Nephron progenitor cell (in vitro differentiated cells): ENCODE measurements at regions not wholly inside any gene's neighbourhood (a gene's known extent, or its start where the extent isn't known, plus 50 kb on each side); places are given as distances from the start of the nearest gene placed in this dataset.
"Not testable (repeated sequence)": the region's sequence is repeated elsewhere in the genome, so short reads cannot be mapped to it uniquely, and the experiment has no call there.

ENCODE experiments used
- DNase-seq: peaks from one replicate; pipeline ENCODE4 v3.0.0; 2021
- H3K27ac Mint-ChIP-seq: 2 replicates; pipeline ENCODE4 v1.8.0; 2021; ENCODE audit warnings: mild to moderate bottlenecking, moderate library complexity, mixed read lengths
- H3K27me3 Mint-ChIP-seq: 2 replicates; pipeline ENCODE4 v1.8.0; 2021; ENCODE audit warnings: mild to moderate bottlenecking, low read depth, mixed read lengths; ENCODE audit not compliant: poor library complexity
- H3K36me3 Mint-ChIP-seq: 2 replicates; pipeline ENCODE4 v1.8.0; 2021; ENCODE audit warnings: low read depth, mixed read lengths
- H3K4me1 Mint-ChIP-seq: 2 replicates; pipeline ENCODE4 v1.8.0; 2021; ENCODE audit warnings: mixed read lengths
- H3K4me3 Mint-ChIP-seq: 2 replicates; pipeline ENCODE4 v1.8.0; 2021; ENCODE audit warnings: mild to moderate bottlenecking, moderate library complexity, mixed read lengths
- H3K9me3 Mint-ChIP-seq: 2 replicates; pipeline ENCODE4 v1.8.0; 2021; ENCODE audit warnings: mild to moderate bottlenecking, moderate library complexity, mixed read lengths
- CTCF ChIP-seq: fragments of 200-600 bp; sonication (generic); IDR thresholded peaks from 2 replicates; pipeline ENCODE4 v1.5.0; 2021; ENCODE audit warnings: antibody characterized with exemption

- Mint-ChIP-seq H3K4me1 (no peaks in the 10 kb centered on the region), H3K27ac (no peak overlapping the region)
- no peak for TF ChIP-seq CTCF
Measured at GRCh38 chr2:13390676-13391075, 673.9 kb downstream of the TRIB2 start.

GRCh38 chr2:13401312-13401711 lies 684.6 kb downstream of the TRIB2 start:
- Mint-ChIP-seq H3K27me3 (peaks cover 4% of the 10 kb centered on the region), H3K4me1 (no peaks in the 10 kb centered on the region), H3K4me3 (no peak overlapping the region), H3K9me3 (no peaks in the 10 kb centered on the region), H3K27ac (no peak overlapping the region), H3K36me3 (no peaks in the 10 kb centered on the region)
- DNase-seq: no peak
- no peak for TF ChIP-seq CTCF

More at GRCh38 chr2:13390676-13391075, 673.9 kb downstream of the TRIB2 start:
- Mint-ChIP-seq H3K9me3 (no peaks in the 10 kb centered on the region), H3K27me3 (no peaks in the 10 kb centered on the region), H3K4me3 (no peak overlapping the region), H3K36me3 (no peaks in the 10 kb centered on the region)
- no peak for DNase-seq

GRCh38 chr2:13413989-13414388 lies 697.3 kb downstream of the TRIB2 start:
- no peaks in the 10 kb centered on the region for H3K36me3 Mint-ChIP-seq
- peaks cover 4% of the 10 kb centered on the region for H3K9me3 Mint-ChIP-seq
- TF ChIP-seq CTCF: no peak
- no peak overlapping the region for H3K27ac Mint-ChIP-seq
- H3K27me3 Mint-ChIP-seq: peaks cover 10% of the 10 kb centered on the region
- H3K4me3 Mint-ChIP-seq: no peak overlapping the region
- DNase-seq: no peak
- no peaks in the 10 kb centered on the region for H3K4me1 Mint-ChIP-seq

- Mint-ChIP-seq H3K27ac (no peak overlapping the region), H3K4me1 (no peaks in the 10 kb centered on the region), H3K27me3 (peaks cover 10% of the 10 kb centered on the region), H3K9me3 (peaks cover 4% of the 10 kb centered on the region), H3K36me3 (no peaks in the 10 kb centered on the region), H3K4me3 (no peak overlapping the region)
- no peak for TF ChIP-seq CTCF
- DNase-seq: no peak
Measured at GRCh38 chr2:13414897-13415296, 698.2 kb downstream of the TRIB2 start.

- Mint-ChIP-seq H3K9me3 (no peaks in the 10 kb centered on the region), H3K27ac (no peak overlapping the region), H3K36me3 (no peaks in the 10 kb centered on the region), H3K27me3 (peaks cover 9% of the 10 kb centered on the region), H3K4me3 (no peak overlapping the region), H3K4me1 (no peaks in the 10 kb centered on the region)
- no peak for DNase-seq
- TF ChIP-seq CTCF: no peak
Measured at GRCh38 chr2:13433954-13434353, 717.2 kb downstream of the TRIB2 start.

- not testable (repeated sequence) for H3K27ac Mint-ChIP-seq, H3K27me3 Mint-ChIP-seq, H3K4me1 Mint-ChIP-seq, DNase-seq, H3K36me3 Mint-ChIP-seq, H3K4me3 Mint-ChIP-seq, H3K9me3 Mint-ChIP-seq
Measured at GRCh38 chr2:13443554-13444261, 727.0 kb downstream of the TRIB2 start.
